Neural progenitor cell (in vitro differentiated cells): ENCODE measurements at regions not wholly inside any gene's neighbourhood (a gene's known extent, or its start where the extent isn't known, plus 50 kb on each side); places are given as distances from the start of the nearest gene placed in this dataset.

Experiments
- DNase-seq: peaks from one replicate; pipeline ENCODE4 v3.0.0-alpha.2; 2016; ENCODE audit warnings: low spot score
- H2AFZ ChIP-seq: fragments of 200-600 bp; sonication (generic); replicated peaks from 2 replicates; pipeline ENCODE4 v1.6.1; 2016; ENCODE audit warnings: antibody characterized with exemption
- H3F3A ChIP-seq: fragments of 200-600 bp; sonication (generic); 2 replicates; pipeline ENCODE4 v1.6.1; 2016; ENCODE audit warnings: antibody characterized with exemption, low read depth
- H3K27ac ChIP-seq: fragments of 200-600 bp; sonication (generic); 2 replicates; pipeline ENCODE4 v1.5.1; 2016; ENCODE audit warnings: mild to moderate bottlenecking
- H3K27me3 ChIP-seq: fragments of 200-600 bp; sonication (generic); 2 replicates; pipeline ENCODE4 v1.6.1; 2016; ENCODE audit warnings: mild to moderate bottlenecking, moderate library complexity
- H3K36me3 ChIP-seq: fragments of 200-600 bp; sonication (generic); 2 replicates; pipeline ENCODE4 v1.5.1; 2016
- H3K4me1 ChIP-seq: fragments of 200-600 bp; sonication (generic); 2 replicates; pipeline ENCODE4 v1.6.1; 2016; ENCODE audit warnings: mixed run types
- H3K4me2 ChIP-seq: fragments of 200-600 bp; sonication (generic); 2 replicates; pipeline ENCODE4 v1.6.1; 2016
- H3K4me3 ChIP-seq: fragments of 200-600 bp; sonication (generic); 2 replicates; pipeline ENCODE4 v1.5.1; 2016
- H3K79me2 ChIP-seq: fragments of 200-600 bp; sonication (generic); 2 replicates; pipeline ENCODE4 v1.6.1; 2016; ENCODE audit warnings: low read depth
- H3K9ac ChIP-seq: fragments of 200-600 bp; sonication (generic); 2 replicates; pipeline ENCODE4 v1.6.1; 2016
- H3K9me3 ChIP-seq: fragments of 200-600 bp; sonication (generic); 2 replicates; pipeline ENCODE4 v1.5.1; 2016; ENCODE audit warnings: low read depth
- H4K20me1 ChIP-seq: fragments of 200-600 bp; sonication (generic); 2 replicates; pipeline ENCODE4 v1.6.1; 2016; ENCODE audit warnings: low read depth
- H3K27ac Mint-ChIP-seq: 3 replicates; pipeline ENCODE4 v1.8.0; 2021; ENCODE audit warnings: mixed read lengths
- H3K27me3 Mint-ChIP-seq: 2 replicates; pipeline ENCODE4 v1.8.0; 2022; ENCODE audit warnings: low read depth, mild to moderate bottlenecking, inconsistent platforms, moderate library complexity, mixed read lengths; ENCODE audit not compliant: insufficient read depth
- H3K36me3 Mint-ChIP-seq: 3 replicates; pipeline ENCODE4 v1.8.0; 2021; ENCODE audit warnings: mixed read lengths
- H3K4me1 Mint-ChIP-seq: 3 replicates; pipeline ENCODE4 v1.8.0; 2021; ENCODE audit warnings: mixed read lengths
- H3K4me3 Mint-ChIP-seq: 3 replicates; pipeline ENCODE4 v1.8.0; 2021; ENCODE audit warnings: mild to moderate bottlenecking, moderate library complexity, mixed read lengths
- H3K9me3 Mint-ChIP-seq: 3 replicates; pipeline ENCODE4 v1.8.0; 2020; ENCODE audit warnings: mixed read lengths
- CTCF ChIP-seq: fragments of 200-600 bp; sonication (generic); IDR thresholded peaks from 2 replicates; pipeline ENCODE4 v1.5.1; 2017; ENCODE audit warnings: antibody characterized with exemption, mild to moderate bottlenecking
- EZH2 ChIP-seq: fragments of 200-600 bp; sonication (generic); IDR thresholded peaks from 2 replicates; pipeline ENCODE4 v1.6.1; 2017; ENCODE audit warnings: antibody characterized with exemption, mild to moderate bottlenecking, moderate library complexity
- EZH2phosphoT487 ChIP-seq: fragments of 200-600 bp; sonication (generic); IDR thresholded peaks from 2 replicates; pipeline ENCODE4 v1.6.1; 2017; ENCODE audit warnings: antibody characterized with exemption

GRCh38 chr7:42714356-42714755 lies 197.5 kb downstream of the C7orf25 start:
- no peak overlapping the region for H3K27ac ChIP-seq
- H3K4me1 ChIP-seq = no peaks in the 10 kb centered on the region
- H3K9me3 ChIP-seq = no peaks in the 10 kb centered on the region
- no peaks in the 10 kb centered on the region for H3K79me2 ChIP-seq
- no peak overlapping the region for H3K9ac ChIP-seq
- H3K36me3 Mint-ChIP-seq = no peaks in the 10 kb centered on the region
- H3K4me1 Mint-ChIP-seq = peaks cover 1% of the 10 kb centered on the region
- H2AFZ ChIP-seq = no peak overlapping the region
- H3K27me3 Mint-ChIP-seq = peaks cover 10% of the 10 kb centered on the region
- no peak overlapping the region for H3K4me2 ChIP-seq
- no peaks in the 10 kb centered on the region for H3K36me3 ChIP-seq
- no peak overlapping the region for H3K27ac Mint-ChIP-seq
- no peaks in the 10 kb centered on the region for H3K27me3 ChIP-seq
- no peaks in the 10 kb centered on the region for H3F3A ChIP-seq
- TF ChIP-seq EZH2phosphoT487 (no peak), CTCF (no peak), EZH2 (no peak)
- no peak overlapping the region for H3K4me3 Mint-ChIP-seq
- no peak for DNase-seq
- no peaks in the 10 kb centered on the region for H4K20me1 ChIP-seq
- H3K9me3 Mint-ChIP-seq = peaks cover 31% of the 10 kb centered on the region
- no peak overlapping the region for H3K4me3 ChIP-seq

- TF ChIP-seq EZH2phosphoT487 = no peak
- TF ChIP-seq EZH2 = no peak
- TF ChIP-seq CTCF = no peak
- DNase-seq = no peak
- peaks cover 19% of the 10 kb centered on the region for H3K9me3 Mint-ChIP-seq
These were observed 202.6 kb downstream of the C7orf25 start for GRCh38 chr7:42709284-42709683.

GRCh38 chr7:42704710-42705109 lies 207.2 kb downstream of the C7orf25 start:
- no peak overlapping the region for H3K4me2 ChIP-seq
- Mint-ChIP-seq H3K27me3 (peaks cover 2% of the 10 kb centered on the region), H3K4me3 (no peak overlapping the region), H3K4me1 (peaks cover 5% of the 10 kb centered on the region), H3K27ac (no peak overlapping the region), H3K36me3 (no peaks in the 10 kb centered on the region), H3K9me3 (peaks cover 5% of the 10 kb centered on the region)
- H3K27ac ChIP-seq = no peak overlapping the region
- H3K36me3 ChIP-seq = no peaks in the 10 kb centered on the region
- DNase-seq = no peak
- H3K27me3 ChIP-seq = no peaks in the 10 kb centered on the region
- no peaks in the 10 kb centered on the region for H4K20me1 ChIP-seq
- no peaks in the 10 kb centered on the region for H3K79me2 ChIP-seq
- H3K9me3 ChIP-seq = no peaks in the 10 kb centered on the region
- TF ChIP-seq CTCF (no peak), EZH2phosphoT487 (no peak), EZH2 (no peak)
- H3K4me3 ChIP-seq = no peak overlapping the region
- no peak overlapping the region for H3K9ac ChIP-seq
- no peak overlapping the region for H2AFZ ChIP-seq
- no peaks in the 10 kb centered on the region for H3K4me1 ChIP-seq
- H3F3A ChIP-seq = no peaks in the 10 kb centered on the region

More at GRCh38 chr7:42709284-42709683, 202.6 kb downstream of the C7orf25 start:
- Histone ChIP-seq H4K20me1 (no peaks in the 10 kb centered on the region), H3K27ac (no peak overlapping the region), H3K4me1 (no peaks in the 10 kb centered on the region), H3K4me3 (no peak overlapping the region), H2AFZ (no peak overlapping the region), H3K79me2 (no peaks in the 10 kb centered on the region), H3K4me2 (no peak overlapping the region), H3K9ac (no peak overlapping the region), H3K9me3 (no peaks in the 10 kb centered on the region), H3F3A (no peaks in the 10 kb centered on the region), H3K36me3 (no peaks in the 10 kb centered on the region), H3K27me3 (no peaks in the 10 kb centered on the region)
- Mint-ChIP-seq H3K4me1 (peaks cover 5% of the 10 kb centered on the region), H3K27ac (no peak overlapping the region), H3K4me3 (no peak overlapping the region), H3K27me3 (peaks cover 7% of the 10 kb centered on the region), H3K36me3 (no peaks in the 10 kb centered on the region)
